ENCODE measurements at regions not wholly inside any gene's neighbourhood (a gene's known extent, or its start where the extent isn't known, plus 50 kb on each side); places are given as distances from the start of the nearest gene placed in this dataset.

- H3K4me3 ChIP-seq (ENCODE audit: control insufficient read depth in 1 of 7, extremely low read depth in 1 of 7, insufficient read depth in 4 of 7, low read depth in 2 of 7, low read length in 6 of 7), result no peak overlapping the region
- no peak for DNase-seq
- ChIA-PET CTCF (no interaction called here), POLR2A (no interaction called here)
- H3K27me3 ChIP-seq (replicated peaks in 2 of 5; ENCODE audit: control insufficient read depth in 4 of 5, insufficient read depth in 5 of 5, low read length in 4 of 5), result no peaks in the 10 kb centered on the region
- no peaks in the 10 kb centered on the region for H3K36me3 ChIP-seq (ENCODE audit: control insufficient read depth in 4 of 4, insufficient read depth in 4 of 4, low read length in 3 of 4)
- 83% methylated on average over 1 of the region's 2 CpGs for WGBS (ENCODE audit: insufficient coverage)
- H3K9me3 ChIP-seq (ENCODE audit: control extremely low read depth in 1 of 5, control insufficient read depth in 4 of 5, insufficient read depth in 2 of 5, low read depth in 1 of 5, low read length in 4 of 5), result no peaks in the 10 kb centered on the region
- H3K27ac ChIP-seq (ENCODE audit: insufficient read depth in 1 of 2, low read depth in 1 of 2, low read length in 2 of 2, poor library complexity in 1 of 2, severe bottlenecking in 2 of 2), result no peak overlapping the region
- no peaks in the 10 kb centered on the region for H3K4me1 ChIP-seq (ENCODE audit: control extremely low read depth in 1 of 4, control insufficient read depth in 4 of 4, insufficient read depth in 4 of 4, low read length in 3 of 4)
Measured at GRCh38 chr2:52383541-52383940, 1351.6 kb upstream of the NRXN1 start.

GRCh38 chr2:52369178-52369577 lies 1337.2 kb upstream of the NRXN1 start:
- no peaks in the 10 kb centered on the region for H3K27me3 ChIP-seq (replicated peaks in 2 of 5; ENCODE audit: control insufficient read depth in 4 of 5, insufficient read depth in 5 of 5, low read length in 4 of 5)
- H3K4me3 ChIP-seq (ENCODE audit: control insufficient read depth in 1 of 7, extremely low read depth in 1 of 7, insufficient read depth in 4 of 7, low read depth in 2 of 7, low read length in 6 of 7), result no peak overlapping the region
- no peak for DNase-seq
- ChIA-PET POLR2A (no interaction called here), CTCF (no interaction called here)
- no peak overlapping the region for H3K27ac ChIP-seq (ENCODE audit: insufficient read depth in 1 of 2, low read depth in 1 of 2, low read length in 2 of 2, poor library complexity in 1 of 2, severe bottlenecking in 2 of 2)
- H3K9me3 ChIP-seq (ENCODE audit: control extremely low read depth in 1 of 5, control insufficient read depth in 4 of 5, insufficient read depth in 2 of 5, low read depth in 1 of 5, low read length in 4 of 5), result no peaks in the 10 kb centered on the region
- no peaks in the 10 kb centered on the region for H3K4me1 ChIP-seq (ENCODE audit: control extremely low read depth in 1 of 4, control insufficient read depth in 4 of 4, insufficient read depth in 4 of 4, low read length in 3 of 4)
- no CpG with 5 or more reads among the region's 2 CpGs for WGBS (ENCODE audit: insufficient coverage)
- H3K36me3 ChIP-seq (ENCODE audit: control insufficient read depth in 4 of 4, insufficient read depth in 4 of 4, low read length in 3 of 4), result no peaks in the 10 kb centered on the region

- no peak overlapping the region for H3K27ac ChIP-seq (ENCODE audit: insufficient read depth in 1 of 2, low read depth in 1 of 2, low read length in 2 of 2, poor library complexity in 1 of 2, severe bottlenecking in 2 of 2)
- no peaks in the 10 kb centered on the region for H3K36me3 ChIP-seq (ENCODE audit: control insufficient read depth in 4 of 4, insufficient read depth in 4 of 4, low read length in 3 of 4)
- ChIA-PET POLR2A (no interaction called here), CTCF (no interaction called here)
- no peak overlapping the region for H3K4me3 ChIP-seq (ENCODE audit: control insufficient read depth in 1 of 7, extremely low read depth in 1 of 7, insufficient read depth in 4 of 7, low read depth in 2 of 7, low read length in 6 of 7)
- no peaks in the 10 kb centered on the region for H3K27me3 ChIP-seq (replicated peaks in 2 of 5; ENCODE audit: control insufficient read depth in 4 of 5, insufficient read depth in 5 of 5, low read length in 4 of 5)
- peaks cover 0 to 3% (median 0%) of the 10 kb centered on the region in 5 experiments for H3K9me3 ChIP-seq (ENCODE audit: control extremely low read depth in 1 of 5, control insufficient read depth in 4 of 5, insufficient read depth in 2 of 5, low read depth in 1 of 5, low read length in 4 of 5)
- no peak for DNase-seq
- H3K4me1 ChIP-seq (ENCODE audit: control extremely low read depth in 1 of 4, control insufficient read depth in 4 of 4, insufficient read depth in 4 of 4, low read length in 3 of 4), result no peaks in the 10 kb centered on the region
Measured at GRCh38 chr2:52368141-52368540, 1336.2 kb upstream of the NRXN1 start.

GRCh38 chr2:52365946-52366345 lies 1334.0 kb upstream of the NRXN1 start:
- WGBS (ENCODE audit: insufficient coverage), result 92% methylated on average over 2 of the region's 2 CpGs
- CTCF ChIA-PET, result no interaction called here
- Histone ChIP-seq H3K4me1 (ENCODE audit: control extremely low read depth in 1 of 4, control insufficient read depth in 4 of 4, insufficient read depth in 4 of 4, low read length in 3 of 4) (no peaks in the 10 kb centered on the region), H3K27ac (ENCODE audit: insufficient read depth in 1 of 2, low read depth in 1 of 2, low read length in 2 of 2, poor library complexity in 1 of 2, severe bottlenecking in 2 of 2) (no peak overlapping the region), H3K4me3 (ENCODE audit: control insufficient read depth in 1 of 7, extremely low read depth in 1 of 7, insufficient read depth in 4 of 7, low read depth in 2 of 7, low read length in 6 of 7) (no peak overlapping the region), H3K36me3 (ENCODE audit: control insufficient read depth in 4 of 4, insufficient read depth in 4 of 4, low read length in 3 of 4) (no peaks in the 10 kb centered on the region), H3K27me3 (replicated peaks in 2 of 5; ENCODE audit: control insufficient read depth in 4 of 5, insufficient read depth in 5 of 5, low read length in 4 of 5) (no peaks in the 10 kb centered on the region), H3K9me3 (ENCODE audit: control extremely low read depth in 1 of 5, control insufficient read depth in 4 of 5, insufficient read depth in 2 of 5, low read depth in 1 of 5, low read length in 4 of 5) (peaks cover 0 to 3% (median 0%) of the 10 kb centered on the region in 5 experiments)
- DNase-seq, result no peak
- POLR2A ChIA-PET, result no interaction called here

GRCh38 chr2:52356556-52356955 lies 1324.6 kb upstream of the NRXN1 start:
- Histone ChIP-seq H3K27ac (ENCODE audit: insufficient read depth in 1 of 2, low read depth in 1 of 2, low read length in 2 of 2, poor library complexity in 1 of 2, severe bottlenecking in 2 of 2) (no peak overlapping the region), H3K9me3 (ENCODE audit: control extremely low read depth in 1 of 5, control insufficient read depth in 4 of 5, insufficient read depth in 2 of 5, low read depth in 1 of 5, low read length in 4 of 5) (no peaks in the 10 kb centered on the region), H3K4me3 (ENCODE audit: control insufficient read depth in 1 of 7, extremely low read depth in 1 of 7, insufficient read depth in 4 of 7, low read depth in 2 of 7, low read length in 6 of 7) (no peak overlapping the region), H3K4me1 (ENCODE audit: control extremely low read depth in 1 of 4, control insufficient read depth in 4 of 4, insufficient read depth in 4 of 4, low read length in 3 of 4) (no peaks in the 10 kb centered on the region), H3K36me3 (ENCODE audit: control insufficient read depth in 4 of 4, insufficient read depth in 4 of 4, low read length in 3 of 4) (no peaks in the 10 kb centered on the region), H3K27me3 (replicated peaks in 2 of 5; ENCODE audit: control insufficient read depth in 4 of 5, insufficient read depth in 5 of 5, low read length in 4 of 5) (no peaks in the 10 kb centered on the region)
- no peak for DNase-seq
- ChIA-PET CTCF (no interaction called here), POLR2A (no interaction called here)
- no CpG with 5 or more reads among the region's 2 CpGs for WGBS (ENCODE audit: insufficient coverage)

GRCh38 chr2:52347292-52347691 lies 1315.4 kb upstream of the NRXN1 start:
- H3K4me3 ChIP-seq (ENCODE audit: control insufficient read depth in 1 of 7, extremely low read depth in 1 of 7, insufficient read depth in 4 of 7, low read depth in 2 of 7, low read length in 6 of 7), result no peak overlapping the region
- peaks cover 0 to 2% (median 0%) of the 10 kb centered on the region in 4 experiments for H3K4me1 ChIP-seq (ENCODE audit: control extremely low read depth in 1 of 4, control insufficient read depth in 4 of 4, insufficient read depth in 4 of 4, low read length in 3 of 4)
- no peak overlapping the region for H3K27ac ChIP-seq (ENCODE audit: insufficient read depth in 1 of 2, low read depth in 1 of 2, low read length in 2 of 2, poor library complexity in 1 of 2, severe bottlenecking in 2 of 2)
- no peak for DNase-seq
- H3K9me3 ChIP-seq (ENCODE audit: control extremely low read depth in 1 of 5, control insufficient read depth in 4 of 5, insufficient read depth in 2 of 5, low read depth in 1 of 5, low read length in 4 of 5), result no peaks in the 10 kb centered on the region
- ChIA-PET CTCF (no interaction called here), POLR2A (no interaction called here)
- H3K27me3 ChIP-seq (replicated peaks in 2 of 5; ENCODE audit: control insufficient read depth in 4 of 5, insufficient read depth in 5 of 5, low read length in 4 of 5), result no peaks in the 10 kb centered on the region
- no peaks in the 10 kb centered on the region for H3K36me3 ChIP-seq (ENCODE audit: control insufficient read depth in 4 of 4, insufficient read depth in 4 of 4, low read length in 3 of 4)
- 100% methylated on average over 1 of the region's 2 CpGs for WGBS (ENCODE audit: insufficient coverage)

- no peak overlapping the region for H3K27ac ChIP-seq (ENCODE audit: insufficient read depth in 1 of 2, low read depth in 1 of 2, low read length in 2 of 2, poor library complexity in 1 of 2, severe bottlenecking in 2 of 2)
- CTCF ChIA-PET, result no interaction called here
- POLR2A ChIA-PET, result no interaction called here
- no peaks in the 10 kb centered on the region for H3K9me3 ChIP-seq (ENCODE audit: control extremely low read depth in 1 of 5, control insufficient read depth in 4 of 5, insufficient read depth in 2 of 5, low read depth in 1 of 5, low read length in 4 of 5)
- H3K36me3 ChIP-seq (ENCODE audit: control insufficient read depth in 4 of 4, insufficient read depth in 4 of 4, low read length in 3 of 4), result no peaks in the 10 kb centered on the region
- H3K27me3 ChIP-seq (replicated peaks in 2 of 5; ENCODE audit: control insufficient read depth in 4 of 5, insufficient read depth in 5 of 5, low read length in 4 of 5), result no peaks in the 10 kb centered on the region
- no peak for DNase-seq
- 93% methylated on average over 3 of the region's 4 CpGs for whole genome bisulfite sequencing (ENCODE audit: insufficient coverage)
- peaks cover 0 to 2% (median 0%) of the 10 kb centered on the region in 4 experiments for H3K4me1 ChIP-seq (ENCODE audit: control extremely low read depth in 1 of 4, control insufficient read depth in 4 of 4, insufficient read depth in 4 of 4, low read length in 3 of 4)
- H3K4me3 ChIP-seq (ENCODE audit: control insufficient read depth in 1 of 7, extremely low read depth in 1 of 7, insufficient read depth in 4 of 7, low read depth in 2 of 7, low read length in 6 of 7), result no peak overlapping the region
Measured at GRCh38 chr2:52345676-52346075, 1313.7 kb upstream of the NRXN1 start.

GRCh38 chr2:52345082-52345481 lies 1313.2 kb upstream of the NRXN1 start:
- H3K9me3 ChIP-seq (ENCODE audit: control extremely low read depth in 1 of 5, control insufficient read depth in 4 of 5, insufficient read depth in 2 of 5, low read depth in 1 of 5, low read length in 4 of 5), result no peaks in the 10 kb centered on the region
- ChIA-PET CTCF (no interaction called here), POLR2A (no interaction called here)
- H3K27ac ChIP-seq (ENCODE audit: insufficient read depth in 1 of 2, low read depth in 1 of 2, low read length in 2 of 2, poor library complexity in 1 of 2, severe bottlenecking in 2 of 2), result no peak overlapping the region
- H3K36me3 ChIP-seq (ENCODE audit: control insufficient read depth in 4 of 4, insufficient read depth in 4 of 4, low read length in 3 of 4), result no peaks in the 10 kb centered on the region
- no peaks in the 10 kb centered on the region for H3K27me3 ChIP-seq (replicated peaks in 2 of 5; ENCODE audit: control insufficient read depth in 4 of 5, insufficient read depth in 5 of 5, low read length in 4 of 5)
- peaks cover 0 to 2% (median 0%) of the 10 kb centered on the region in 4 experiments for H3K4me1 ChIP-seq (ENCODE audit: control extremely low read depth in 1 of 4, control insufficient read depth in 4 of 4, insufficient read depth in 4 of 4, low read length in 3 of 4)
- H3K4me3 ChIP-seq (ENCODE audit: control insufficient read depth in 1 of 7, extremely low read depth in 1 of 7, insufficient read depth in 4 of 7, low read depth in 2 of 7, low read length in 6 of 7), result no peak overlapping the region
- no peak for DNase-seq

Measured in common myeloid progenitor, CD34-positive (primary cell).